ENCODE measurements at regions not wholly inside any gene's neighbourhood (a gene's known extent, or its start where the extent isn't known, plus 50 kb on each side); places are given as distances from the start of the nearest gene placed in this dataset.

DNA sequence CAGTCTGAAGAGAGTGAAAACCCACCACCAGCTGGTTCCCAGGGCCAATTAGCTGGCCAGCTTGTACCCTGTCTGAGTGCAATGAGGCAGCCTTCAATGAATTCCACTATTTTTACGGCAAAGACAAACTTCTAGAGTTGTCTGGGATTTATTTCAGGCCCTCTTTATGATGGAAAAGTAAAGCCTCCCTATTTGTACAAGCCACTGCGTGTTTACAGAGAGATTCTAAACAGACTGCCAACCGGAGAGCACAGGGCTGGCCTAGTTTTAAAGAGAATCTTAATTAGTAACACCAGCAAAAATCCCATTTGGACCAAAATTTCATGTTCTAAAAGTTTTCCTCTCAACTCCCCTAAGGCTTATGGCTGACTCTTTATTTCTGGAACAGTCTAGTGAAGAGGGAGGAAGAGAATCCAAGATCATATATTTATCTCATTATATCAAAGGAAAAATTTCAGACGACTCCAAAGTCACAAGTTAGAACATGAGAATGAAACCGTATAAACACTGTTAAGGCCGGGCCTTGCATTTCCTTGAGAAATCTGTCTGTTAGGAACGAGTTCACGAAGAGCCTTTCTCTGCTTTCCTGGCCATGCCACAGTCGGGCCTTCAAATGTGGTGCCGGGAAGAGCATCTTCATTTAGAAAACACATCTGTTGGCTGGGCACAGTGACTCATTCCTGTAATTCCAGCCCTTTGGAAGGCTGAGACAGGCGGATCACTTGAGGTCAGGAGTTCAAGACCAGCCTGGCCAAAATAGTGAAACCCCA lies 724.6 kb upstream of the NRP1 start:
- POLR2A ChIA-PET (ENCODE audit: partially characterized antibody), result no interaction called here
- no peak for FAIRE-seq
- H4K5ac ChIP-seq (ENCODE audit: insufficient read length, low read depth, low read length), result no peak overlapping the region
- H3K18ac ChIP-seq (ENCODE audit: extremely low read depth, low read length), result no peak overlapping the region
- no peak for DNase-seq (ENCODE audit: low read depth in 1 of 2, low spot score in 2 of 2)
- peaks cover 0 to 8% of the 10 kb centered on the region in 2 experiments; a peak in 2 of 4 replicates for H3K9me3 ChIP-seq (ENCODE audit: insufficient read depth in 2 of 2, low read depth in 1 of 2, low read length in 1 of 2)
- CTCF ChIA-PET (ENCODE audit: partially characterized antibody), result interaction anchor here (1.9 kb wide), 1 partner anchor 32 kb away, joined by 4 read pairs; no protein-coding TSS in a partner anchor
- H3K56ac ChIP-seq (replicated peaks; ENCODE audit: insufficient read length, low read depth, low read length), result no peak overlapping the region
- H2AK5ac ChIP-seq (ENCODE audit: low read depth, low read length), result no peak overlapping the region
- 85% methylated on average over 11 of the region's 11 CpGs; no CpG with 5 or more reads in 1 of the 2 experiments for WGBS, 2 experiments (ENCODE audit: extremely low coverage in 1 of 2, insufficient coverage in 1 of 2, insufficient read length in 1 of 2, insufficient replicate concordance in 2 of 2, low coverage in 1 of 2, low lambda C conversion rate in 2 of 2, missing lambda C conversion rate in 1 of 2)
- H2BK15ac ChIP-seq (ENCODE audit: low read length), result no peak overlapping the region
- no peak overlapping the region for H3K14ac ChIP-seq (ENCODE audit: insufficient read length)
- no peak overlapping the region for H2BK5ac ChIP-seq (ENCODE audit: low read depth, low read length)
- no peak overlapping the region for H3K9ac ChIP-seq (replicated peaks in 1 of 4; ENCODE audit: extremely low read depth in 1 of 4, low read depth in 3 of 4, low read length in 3 of 4)
- no peaks in the 10 kb centered on the region for H3K27me3 ChIP-seq (replicated peaks in 1 of 4; ENCODE audit: control insufficient read depth in 3 of 4, extremely low read depth in 1 of 4, insufficient read depth in 3 of 4, low read length in 3 of 4)
- H3K4ac ChIP-seq (replicated peaks; ENCODE audit: insufficient read length, low read depth, low read length), result no peak overlapping the region
- H3K79me2 ChIP-seq (ENCODE audit: control insufficient read depth in 1 of 2, insufficient read depth in 2 of 2, low read length in 2 of 2), result no peaks in the 10 kb centered on the region
- no peak overlapping the region for H4K91ac ChIP-seq (replicated peaks; ENCODE audit: insufficient read length, low read length)
- no peaks in the 10 kb centered on the region for H3K4me1 ChIP-seq (replicated peaks in 1 of 4; ENCODE audit: control insufficient read depth in 3 of 4, insufficient read depth in 4 of 4, low read length in 3 of 4)
- no peaks in the 10 kb centered on the region for H3K23me2 ChIP-seq (ENCODE audit: low read depth, low read length)
- H3K4me2 ChIP-seq (ENCODE audit: insufficient read depth in 1 of 2, low read depth in 2 of 2, low read length in 2 of 2), result no peak overlapping the region
- no peak overlapping the region for H2BK120ac ChIP-seq (replicated peaks; ENCODE audit: low read depth, low read length)
- H3K23ac ChIP-seq (ENCODE audit: insufficient read length), result no peak overlapping the region
- no peak overlapping the region for H2AFZ ChIP-seq (ENCODE audit: low read length)
- H3K79me1 ChIP-seq (ENCODE audit: low read depth, low read length), result no peaks in the 10 kb centered on the region
- H3K36me3 ChIP-seq (ENCODE audit: control insufficient read depth in 2 of 4, insufficient read depth in 4 of 4, low read length in 3 of 4), result no peaks in the 10 kb centered on the region; a peak in 1 of 8 replicates
- H4K8ac ChIP-seq (ENCODE audit: extremely low read depth, insufficient read depth, low read length), result no peak overlapping the region
- H2BK12ac ChIP-seq (ENCODE audit: low read depth, low read length), result no peak overlapping the region
- no peak overlapping the region for H2BK20ac ChIP-seq (ENCODE audit: low read length)
- H3K27ac ChIP-seq (ENCODE audit: low read depth, low read length), result no peak overlapping the region
- no peaks in the 10 kb centered on the region for H4K20me1 ChIP-seq (replicated peaks in 1 of 2; ENCODE audit: control insufficient read depth in 1 of 2, insufficient read depth in 2 of 2, low read length in 2 of 2)
- no peak overlapping the region for H3K4me3 ChIP-seq (ENCODE audit: extremely low read depth in 1 of 4, insufficient read depth in 2 of 4, low read depth in 3 of 4, low read length in 4 of 4)
- TF ChIP-seq TAF7 (optimal IDR thresholded peaks at IDR 0.05; ENCODE audit: borderline replicate concordance, low read depth, low read length) (no peak), EP300 (IDR thresholded peaks at IDR 0.05; ENCODE audit: borderline replicate concordance in 1 of 2, low read depth in 2 of 2, low read length in 2 of 2) (no peak)

Data from H1 (cell line).